ENCODE measurements at regions not wholly inside any gene's neighbourhood (a gene's known extent, or its start where the extent isn't known, plus 50 kb on each side); places are given as distances from the start of the nearest gene placed in this dataset.

DNA sequence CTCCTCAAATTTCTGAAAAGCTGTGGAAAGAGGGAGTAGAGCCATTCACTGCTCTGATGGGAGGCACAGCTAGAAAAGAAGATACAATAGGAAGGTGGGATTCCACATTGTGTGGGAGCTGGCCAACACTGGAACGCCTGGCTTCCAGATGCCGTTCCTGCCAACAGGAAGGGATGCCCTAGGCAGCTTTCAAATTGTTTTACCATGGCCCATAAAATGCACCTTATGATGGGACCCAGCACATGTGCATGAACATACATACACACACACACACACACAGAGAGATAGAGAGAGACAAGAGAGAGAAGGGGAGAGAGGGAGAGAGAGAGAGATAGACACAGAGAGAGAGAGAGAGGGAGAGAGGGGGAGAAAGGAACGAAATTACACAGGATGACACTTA, 86.1 kb upstream of the BZW1 start:
- 58 to 64% methylated on average over 3 of the region's 3 CpGs for WGBS, 2 donors
- Histone ChIP-seq H3K4me1 (no peaks in the 10 kb centered on the region), H3K27ac (no peak overlapping the region), H3K36me3 (no peaks in the 10 kb centered on the region), H3K9me3 (no peaks in the 10 kb centered on the region), H3K4me3 (replicated peaks in 1 of 3) (no peak overlapping the region), H3K27me3 (no peaks in the 10 kb centered on the region)
- TF ChIP-seq POLR2A (IDR thresholded peaks at IDR 0.05), result no peak
- TF ChIP-seq, protein P1, sequence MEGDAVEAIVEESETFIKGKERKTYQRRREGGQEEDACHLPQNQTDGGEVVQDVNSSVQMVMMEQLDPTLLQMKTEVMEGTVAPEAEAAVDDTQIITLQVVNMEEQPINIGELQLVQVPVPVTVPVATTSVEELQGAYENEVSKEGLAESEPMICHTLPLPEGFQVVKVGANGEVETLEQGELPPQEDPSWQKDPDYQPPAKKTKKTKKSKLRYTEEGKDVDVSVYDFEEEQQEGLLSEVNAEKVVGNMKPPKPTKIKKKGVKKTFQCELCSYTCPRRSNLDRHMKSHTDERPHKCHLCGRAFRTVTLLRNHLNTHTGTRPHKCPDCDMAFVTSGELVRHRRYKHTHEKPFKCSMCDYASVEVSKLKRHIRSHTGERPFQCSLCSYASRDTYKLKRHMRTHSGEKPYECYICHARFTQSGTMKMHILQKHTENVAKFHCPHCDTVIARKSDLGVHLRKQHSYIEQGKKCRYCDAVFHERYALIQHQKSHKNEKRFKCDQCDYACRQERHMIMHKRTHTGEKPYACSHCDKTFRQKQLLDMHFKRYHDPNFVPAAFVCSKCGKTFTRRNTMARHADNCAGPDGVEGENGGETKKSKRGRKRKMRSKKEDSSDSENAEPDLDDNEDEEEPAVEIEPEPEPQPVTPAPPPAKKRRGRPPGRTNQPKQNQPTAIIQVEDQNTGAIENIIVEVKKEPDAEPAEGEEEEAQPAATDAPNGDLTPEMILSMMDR (IDR thresholded peaks at IDR 0.05), result no peak
- intact Hi-C loops (cut with DNase I), result no loop called here
- no peak for DNase-seq

DNA sequence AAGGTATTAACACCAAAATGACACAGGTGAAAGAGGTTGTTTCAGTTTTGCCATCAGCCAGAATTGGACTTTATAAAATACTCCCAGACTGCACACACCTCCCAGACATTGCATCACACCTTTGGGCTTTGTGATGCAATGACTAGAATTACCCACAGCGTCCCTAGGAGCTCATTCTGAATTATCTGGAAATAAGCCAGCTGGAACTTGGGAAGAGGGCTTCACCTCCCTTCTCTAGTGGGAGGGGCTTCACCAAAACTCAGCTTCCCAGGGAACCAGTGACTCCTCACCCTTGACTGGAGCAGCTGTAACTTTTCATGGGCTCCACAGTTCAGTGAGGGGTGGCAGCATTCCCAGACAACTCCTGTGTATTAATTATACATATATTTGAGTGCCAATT, 83.1 kb upstream of the BZW1 start:
- DNase-seq, result no peak
- no peaks in the 10 kb centered on the region for H3K27me3 ChIP-seq
- TF ChIP-seq, protein P1 (IDR thresholded peaks at IDR 0.05), result no peak
- TF ChIP-seq POLR2A (IDR thresholded peaks at IDR 0.05), result no peak
- H3K4me1 ChIP-seq, result no peaks in the 10 kb centered on the region
- intact Hi-C loops (cut with DNase I), result no loop called here
- H3K27ac ChIP-seq, result no peak overlapping the region
- no peaks in the 10 kb centered on the region for H3K9me3 ChIP-seq
- no peak overlapping the region for H3K4me3 ChIP-seq (replicated peaks in 1 of 3)
- 0 to 27% methylated on average over 1 of the region's 1 CpG for whole genome bisulfite sequencing, 2 donors
- no peaks in the 10 kb centered on the region for H3K36me3 ChIP-seq

DNA sequence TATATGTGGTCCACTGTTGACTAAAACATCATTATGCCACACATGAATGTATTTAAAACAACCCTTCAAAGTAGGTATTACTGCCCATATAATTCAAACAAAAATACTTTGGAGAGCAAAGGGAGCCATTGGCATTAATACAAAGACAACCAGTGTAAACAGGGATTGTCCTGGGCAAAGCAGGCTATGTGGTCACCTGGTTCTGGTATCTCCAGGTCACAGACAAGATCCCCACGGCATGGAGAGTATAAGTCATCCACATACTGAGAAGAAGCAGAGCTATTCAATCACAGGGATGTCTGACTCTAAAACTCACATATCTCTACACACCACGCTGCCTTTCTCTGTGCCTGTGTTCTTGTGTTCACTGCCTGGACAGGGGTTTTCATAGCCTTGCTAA, 81.4 kb upstream of the BZW1 start:
- no peaks in the 10 kb centered on the region for H3K27me3 ChIP-seq
- no peaks in the 10 kb centered on the region for H3K36me3 ChIP-seq
- WGBS, 2 donors, result 89 to 90% methylated on average over 2 of the region's 2 CpGs

DNA sequence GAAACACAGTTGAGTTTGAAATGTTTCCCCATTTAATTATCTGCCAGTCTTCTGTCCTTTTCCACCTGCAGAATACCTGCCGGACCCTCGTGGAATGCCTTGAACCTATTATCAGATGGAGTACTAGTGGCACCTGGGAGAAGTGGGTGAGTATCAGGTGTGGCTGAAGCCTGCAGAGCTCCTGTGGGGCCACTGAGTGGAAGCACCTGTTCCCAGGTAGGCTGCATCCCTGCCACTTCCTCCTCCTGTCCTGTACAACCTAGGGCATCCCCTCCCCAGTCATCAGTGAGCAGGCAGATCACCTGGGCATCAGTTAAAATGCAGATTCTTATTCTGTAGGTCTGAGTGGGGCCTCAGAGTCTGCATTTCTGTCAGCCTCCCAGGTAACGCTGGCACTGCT, 80.8 kb upstream of the BZW1 start:
- TF ChIP-seq POLR2A (IDR thresholded peaks at IDR 0.05), result no peak
- TF ChIP-seq, protein P1 (IDR thresholded peaks at IDR 0.05), result no peak

More for the DNA sequence above, 81.4 kb upstream of the BZW1 start:
- Histone ChIP-seq H3K9me3 (no peaks in the 10 kb centered on the region), H3K4me3 (replicated peaks in 1 of 3) (no peak overlapping the region), H3K27ac (no peak overlapping the region), H3K4me1 (no peaks in the 10 kb centered on the region)
- TF ChIP-seq, protein P1 (IDR thresholded peaks at IDR 0.05), result no peak
- TF ChIP-seq POLR2A (IDR thresholded peaks at IDR 0.05), result no peak
- no peak for DNase-seq
- intact Hi-C loops (cut with DNase I), result no loop called here

DNA sequence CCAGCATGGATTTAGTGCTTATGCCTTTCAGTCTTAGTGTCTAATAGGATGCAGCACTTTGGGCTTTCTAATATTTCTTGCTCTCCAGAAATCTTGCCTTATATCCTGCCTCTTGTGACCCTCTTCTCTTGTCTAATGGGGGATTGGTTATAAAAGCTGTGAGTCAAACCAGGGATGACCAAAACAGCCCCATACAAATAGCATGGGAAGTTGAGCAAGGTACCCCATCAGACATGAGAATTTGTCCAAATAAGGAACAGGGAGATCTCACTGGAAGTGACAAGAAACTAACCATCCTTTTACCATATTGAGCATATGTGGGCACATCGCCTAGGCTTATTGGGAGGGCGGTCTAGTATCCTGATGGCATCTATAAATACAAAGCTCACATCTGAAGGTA, 78.8 kb upstream of the BZW1 start:
- Histone ChIP-seq H3K36me3 (no peaks in the 10 kb centered on the region), H3K27ac (no peak overlapping the region), H3K27me3 (no peaks in the 10 kb centered on the region), H3K4me3 (replicated peaks in 1 of 3) (no peak overlapping the region), H3K9me3 (no peaks in the 10 kb centered on the region), H3K4me1 (no peaks in the 10 kb centered on the region)
- DNase-seq, result no peak
- WGBS, 2 donors, result 95% methylated on average over 2 of the region's 2 CpGs
- intact Hi-C loops (cut with DNase I), result no loop called here
- TF ChIP-seq, protein P1 (IDR thresholded peaks at IDR 0.05), result no peak
- no peak for TF ChIP-seq POLR2A (IDR thresholded peaks at IDR 0.05)

More for the DNA sequence above, 80.8 kb upstream of the BZW1 start:
- Histone ChIP-seq H3K27ac (no peak overlapping the region), H3K9me3 (no peaks in the 10 kb centered on the region), H3K36me3 (no peaks in the 10 kb centered on the region), H3K27me3 (no peaks in the 10 kb centered on the region), H3K4me1 (no peaks in the 10 kb centered on the region), H3K4me3 (replicated peaks in 1 of 3) (no peak overlapping the region)
- intact Hi-C loops (cut with DNase I), result no loop called here
- 79 to 83% methylated on average over 3 of the region's 3 CpGs for WGBS, 2 donors
- DNase-seq, result no peak
